ENCODE measurements at regions not wholly inside any gene's neighbourhood (a gene's known extent, or its start where the extent isn't known, plus 50 kb on each side); places are given as distances from the start of the nearest gene placed in this dataset.

DNA sequence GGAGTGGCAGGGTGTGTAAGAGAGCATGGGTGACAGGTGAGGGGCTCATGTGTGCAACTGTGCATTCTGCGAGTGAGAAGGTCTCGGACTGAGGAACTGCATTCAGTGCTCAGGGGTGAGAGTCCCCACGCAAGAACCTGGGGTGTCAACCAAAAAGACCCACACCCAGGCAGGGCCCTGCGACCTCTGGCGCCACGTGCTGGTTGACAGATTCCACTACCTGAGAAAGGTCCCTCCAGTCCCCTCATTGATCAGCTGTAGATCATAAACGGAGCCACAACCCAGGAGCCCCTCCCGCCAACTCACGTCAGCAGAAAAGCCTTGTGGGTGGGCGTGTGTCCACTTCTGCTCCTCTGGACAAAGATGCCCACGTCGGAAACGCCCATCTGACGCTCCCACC is 98.7 kb downstream of the ASCL4 start:
- no peaks in the 10 kb centered on the region for H3K9me1 ChIP-seq (ENCODE audit: control insufficient read depth, extremely low read depth, insufficient read depth, low read length)
- no peak overlapping the region for H3K4me3 ChIP-seq (ENCODE audit: control insufficient read depth in 2 of 3, extremely low read depth in 1 of 3, insufficient read depth in 2 of 3, low read depth in 1 of 3, low read length in 3 of 3)
- dilution Hi-C loops (cut with MboI; ENCODE audit: extremely low pct_ligation_motif_present, low sequenced_read_pairs), result no loop called here
- no peaks in the 10 kb centered on the region for H4K20me1 ChIP-seq (ENCODE audit: control insufficient read depth, extremely low read depth, insufficient read depth, low read length)
- H3K9ac ChIP-seq (ENCODE audit: control insufficient read depth, extremely low read depth, insufficient read depth, low read length), result no peak overlapping the region
- H3K36me3 ChIP-seq (ENCODE audit: control insufficient read depth in 2 of 2, extremely low read depth in 1 of 2, insufficient read depth in 2 of 2, low read length in 2 of 2), result no peaks in the 10 kb centered on the region
- TF ChIP-seq CTCF (optimal IDR thresholded peaks at IDR 0.05 in 1 of 3, IDR thresholded peaks at IDR 0.05 in 1 of 3, conservative IDR thresholded peaks at IDR 0.05 in 1 of 3; ENCODE audit: extremely low read depth in 1 of 3, insufficient read depth in 2 of 3, low read length in 3 of 3) (no peak), EZH2 (IDR thresholded peaks at IDR 0.05; ENCODE audit: low read length) (no peak)
- H3K4me2 ChIP-seq (ENCODE audit: control insufficient read depth, extremely low read depth, insufficient read depth, low read depth, low read length), result no peak overlapping the region
- H3K27ac ChIP-seq (ENCODE audit: control insufficient read depth, insufficient read depth, low read length), result no peak overlapping the region
- no peak overlapping the region for H2AFZ ChIP-seq (ENCODE audit: control insufficient read depth, low read length)
- no peaks in the 10 kb centered on the region for H3K4me1 ChIP-seq (ENCODE audit: control insufficient read depth, extremely low read depth, insufficient read depth, low read length)
- FAIRE-seq, result no peak
- H3K79me2 ChIP-seq (ENCODE audit: control insufficient read depth, insufficient read depth, low read length), result no peaks in the 10 kb centered on the region
- peaks cover 3% of the 10 kb centered on the region for H3K27me3 ChIP-seq (ENCODE audit: control insufficient read depth, extremely low read depth, insufficient read depth, low read length)
- no peaks in the 10 kb centered on the region for H3K9me3 ChIP-seq (ENCODE audit: control insufficient read depth, low read depth, low read length)
- no peak for DNase-seq (ENCODE audit: low read depth, low spot score)

DNA sequence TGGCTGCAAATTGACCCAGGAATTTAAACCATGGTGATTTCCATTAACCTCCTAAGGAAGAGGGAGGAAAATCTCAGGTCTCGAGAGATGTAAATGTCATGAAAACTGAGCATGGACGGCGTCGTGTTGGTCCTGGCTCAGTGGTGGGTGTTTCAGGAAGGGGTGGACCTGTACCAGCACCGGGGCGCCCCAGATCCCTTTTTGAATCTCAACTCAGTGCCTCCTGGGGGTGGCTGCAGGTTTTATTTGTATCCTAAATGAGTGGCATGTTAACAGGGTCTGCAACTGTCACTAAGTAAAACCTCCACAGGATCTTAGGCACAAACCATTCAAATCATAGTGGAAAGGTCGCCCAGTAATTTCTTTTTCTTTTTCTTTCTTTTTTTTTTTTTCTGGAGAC is 101.3 kb downstream of the ASCL4 start:
- H3K4me2 ChIP-seq (ENCODE audit: control insufficient read depth, extremely low read depth, insufficient read depth, low read depth, low read length), result no peak overlapping the region
- TF ChIP-seq CTCF (optimal IDR thresholded peaks at IDR 0.05 in 1 of 3, IDR thresholded peaks at IDR 0.05 in 1 of 3, conservative IDR thresholded peaks at IDR 0.05 in 1 of 3; ENCODE audit: extremely low read depth in 1 of 3, insufficient read depth in 2 of 3, low read length in 3 of 3), result no peak
- no peak for TF ChIP-seq EZH2 (IDR thresholded peaks at IDR 0.05; ENCODE audit: low read length)
- no peaks in the 10 kb centered on the region for H3K36me3 ChIP-seq (ENCODE audit: control insufficient read depth in 2 of 2, extremely low read depth in 1 of 2, insufficient read depth in 2 of 2, low read length in 2 of 2)
- H3K27me3 ChIP-seq (ENCODE audit: control insufficient read depth, extremely low read depth, insufficient read depth, low read length), result peaks cover 3% of the 10 kb centered on the region
- H3K27ac ChIP-seq (ENCODE audit: control insufficient read depth, insufficient read depth, low read length), result no peak overlapping the region
- no peak overlapping the region for H2AFZ ChIP-seq (ENCODE audit: control insufficient read depth, low read length)
- H3K4me1 ChIP-seq (ENCODE audit: control insufficient read depth, extremely low read depth, insufficient read depth, low read length), result no peaks in the 10 kb centered on the region
- no peak overlapping the region for H3K9ac ChIP-seq (ENCODE audit: control insufficient read depth, extremely low read depth, insufficient read depth, low read length)
- no peaks in the 10 kb centered on the region for H3K79me2 ChIP-seq (ENCODE audit: control insufficient read depth, insufficient read depth, low read length)
- no peak overlapping the region for H3K4me3 ChIP-seq (ENCODE audit: control insufficient read depth in 2 of 3, extremely low read depth in 1 of 3, insufficient read depth in 2 of 3, low read depth in 1 of 3, low read length in 3 of 3)
- H3K9me1 ChIP-seq (ENCODE audit: control insufficient read depth, extremely low read depth, insufficient read depth, low read length), result no peaks in the 10 kb centered on the region
- no peaks in the 10 kb centered on the region for H3K9me3 ChIP-seq (ENCODE audit: control insufficient read depth, low read depth, low read length)
- no peaks in the 10 kb centered on the region for H4K20me1 ChIP-seq (ENCODE audit: control insufficient read depth, extremely low read depth, insufficient read depth, low read length)
- no peak for DNase-seq (ENCODE audit: low read depth, low spot score)
- no peak for FAIRE-seq
- dilution Hi-C loops (cut with MboI; ENCODE audit: extremely low pct_ligation_motif_present, low sequenced_read_pairs), result no loop called here
